GM23338 (cell line): ENCODE measurements at regions not wholly inside any gene's neighbourhood (a gene's known extent, or its start where the extent isn't known, plus 50 kb on each side); places are given as distances from the start of the nearest gene placed in this dataset.

Experiments
- ATAC-seq: fragments of 200-7000 bp; cut with Tn5 transposase; 3 replicates; pipeline ENCODE4 v1.9.1; 2020
- DNase-seq: peaks from one replicate; pipeline ENCODE4 v3.0.0-alpha.2; 2015; ENCODE audit warnings: low spot score
- H2AFZ ChIP-seq: fragments of 200-600 bp; sonication (generic); 2 replicates; pipeline ENCODE4 v1.8.0; 2016; ENCODE audit warnings: antibody characterized with exemption, mild to moderate bottlenecking, moderate library complexity
- H3F3A ChIP-seq: fragments of 200-600 bp; sonication (generic); replicated peaks from 2 replicates; pipeline ENCODE4 v1.8.0; 2017; ENCODE audit warnings: antibody characterized with exemption, mixed run types, low read depth
- H3K27ac ChIP-seq: fragments of 200-600 bp; sonication (generic); 2 replicates; pipeline ENCODE4 v1.6.1; 2016; ENCODE audit warnings: low read depth
- H3K27me3 ChIP-seq: fragments of 200-600 bp; sonication (generic); 2 replicates; pipeline ENCODE4 v1.8.0; 2016; ENCODE audit warnings: mild to moderate bottlenecking, mixed run types, moderate library complexity; ENCODE audit not compliant: insufficient read depth
- H3K36me3 ChIP-seq: fragments of 200-600 bp; sonication (generic); 2 replicates; pipeline ENCODE4 v1.8.0; 2016; ENCODE audit warnings: mild to moderate bottlenecking; ENCODE audit not compliant: insufficient read depth
- H3K4me1 ChIP-seq: fragments of 200-600 bp; sonication (generic); 2 replicates; pipeline ENCODE4 v1.8.0; 2016; ENCODE audit warnings: mild to moderate bottlenecking, moderate library complexity; ENCODE audit not compliant: insufficient read depth
- H3K4me2 ChIP-seq: fragments of 200-600 bp; sonication (generic); 2 replicates; pipeline ENCODE4 v1.7.1; 2017; ENCODE audit warnings: mixed run types
- H3K4me3 ChIP-seq: fragments of 200-600 bp; sonication (generic); 2 replicates; pipeline ENCODE4 v1.6.1; 2016; ENCODE audit warnings: mixed run types
- H3K79me2 ChIP-seq: fragments of 200-600 bp; sonication (generic); replicated peaks from 2 replicates; pipeline ENCODE4 v1.8.0; 2017; ENCODE audit warnings: mild to moderate bottlenecking; ENCODE audit not compliant: insufficient read depth
- H3K9me2 ChIP-seq: fragments of 200-600 bp; sonication (generic); 2 replicates; pipeline ENCODE4 v1.8.0; 2017; ENCODE audit not compliant: insufficient read depth
- H4K20me1 ChIP-seq: fragments of 200-600 bp; sonication (generic); replicated peaks from 2 replicates; pipeline ENCODE4 v1.8.0; 2017; ENCODE audit warnings: mild to moderate bottlenecking; ENCODE audit not compliant: insufficient read depth
- H3K27ac Mint-ChIP-seq: 2 replicates; pipeline ENCODE4 v1.8.0; 2020; ENCODE audit warnings: inconsistent platforms, mild to moderate bottlenecking, moderate library complexity, mixed read lengths
- H3K27me3 Mint-ChIP-seq: 3 replicates; pipeline ENCODE4 v1.8.0; 2022; ENCODE audit warnings: low read depth, mild to moderate bottlenecking, moderate library complexity, mixed read lengths, inconsistent platforms; ENCODE audit not compliant: insufficient read depth, poor library complexity
- H3K36me3 Mint-ChIP-seq: 3 replicates; pipeline ENCODE4 v1.8.0; 2021; ENCODE audit warnings: low read depth, mild to moderate bottlenecking, inconsistent platforms, moderate library complexity, mixed read lengths
- H3K4me1 Mint-ChIP-seq: 3 replicates; pipeline ENCODE4 v1.8.0; 2020; ENCODE audit warnings: mild to moderate bottlenecking, inconsistent platforms, mixed read lengths
- H3K4me3 Mint-ChIP-seq: 3 replicates; pipeline ENCODE4 v1.8.0; 2021; ENCODE audit warnings: moderate library complexity, mild to moderate bottlenecking, inconsistent platforms, mixed read lengths
- H3K9me3 Mint-ChIP-seq: 3 replicates; pipeline ENCODE4 v1.8.0; 2020; ENCODE audit warnings: moderate library complexity, mild to moderate bottlenecking, inconsistent platforms, mixed read lengths
- CREB1 ChIP-seq: fragments of 250-450 bp; sonication (Bioruptor Pico); IDR thresholded peaks from 2 replicates; pipeline ENCODE4 v1.5.0; 2020; ENCODE audit warnings: low read depth, mild to moderate bottlenecking, moderate library complexity
- EZH2 ChIP-seq: fragments of 200-600 bp; sonication (generic); IDR thresholded peaks from one replicate; pipeline ENCODE4 v1.8.0; 2017; ENCODE audit warnings: antibody characterized with exemption, mild to moderate bottlenecking, low read depth; ENCODE audit not compliant: unreplicated experiment
- EZH2phosphoT487 ChIP-seq: fragments of 200-600 bp; sonication (generic); IDR thresholded peaks from one replicate; pipeline ENCODE4 v1.8.1; 2018; ENCODE audit warnings: antibody characterized with exemption; ENCODE audit not compliant: unreplicated experiment
- JUNB ChIP-seq: IDR thresholded peaks from one replicate; pipeline ENCODE4 v1.6.1; 2016; ENCODE audit warnings: antibody characterized with exemption; ENCODE audit not compliant: unreplicated experiment
- NANOG ChIP-seq: IDR thresholded peaks from 2 replicates; pipeline ENCODE4 v1.6.1; 2016; ENCODE audit warnings: antibody characterized with exemption, borderline replicate concordance
- STAT1 ChIP-seq: IDR thresholded peaks from one replicate; pipeline ENCODE4 v1.6.1; 2016; ENCODE audit warnings: antibody characterized with exemption; ENCODE audit not compliant: unreplicated experiment
- ZNF114 ChIP-seq: fragments of 250-450 bp; sonication (Bioruptor Pico); IDR thresholded peaks from 2 replicates; pipeline ENCODE4 v1.5.0; 2020; ENCODE audit warnings: mild to moderate bottlenecking, moderate library complexity
- TF ChIP-seq, protein P1 (sequence below): IDR thresholded peaks from 2 replicates; pipeline ENCODE4 v1.6.1; 2016; ENCODE audit warnings: antibody characterized with exemption
- TF ChIP-seq, protein P2 (sequence below): IDR thresholded peaks from one replicate; pipeline ENCODE4 v1.6.1; 2018; ENCODE audit warnings: antibody characterized with exemption; ENCODE audit not compliant: unreplicated experiment
- TF ChIP-seq, protein P3 (sequence below), 2 experiments: fragments of 200-600 bp in 1 of 2; sonication (generic) in 1 of 2; conservative IDR thresholded peaks; 2 replicates each; pipeline versions ENCODE4 v1.5.1 to v1.6.1; 2016 to 2017; ENCODE audit warnings: antibody characterized with exemption in 2 of 2, low read depth in 2 of 2, mild to moderate bottlenecking in 2 of 2, moderate library complexity in 1 of 2

DNA sequence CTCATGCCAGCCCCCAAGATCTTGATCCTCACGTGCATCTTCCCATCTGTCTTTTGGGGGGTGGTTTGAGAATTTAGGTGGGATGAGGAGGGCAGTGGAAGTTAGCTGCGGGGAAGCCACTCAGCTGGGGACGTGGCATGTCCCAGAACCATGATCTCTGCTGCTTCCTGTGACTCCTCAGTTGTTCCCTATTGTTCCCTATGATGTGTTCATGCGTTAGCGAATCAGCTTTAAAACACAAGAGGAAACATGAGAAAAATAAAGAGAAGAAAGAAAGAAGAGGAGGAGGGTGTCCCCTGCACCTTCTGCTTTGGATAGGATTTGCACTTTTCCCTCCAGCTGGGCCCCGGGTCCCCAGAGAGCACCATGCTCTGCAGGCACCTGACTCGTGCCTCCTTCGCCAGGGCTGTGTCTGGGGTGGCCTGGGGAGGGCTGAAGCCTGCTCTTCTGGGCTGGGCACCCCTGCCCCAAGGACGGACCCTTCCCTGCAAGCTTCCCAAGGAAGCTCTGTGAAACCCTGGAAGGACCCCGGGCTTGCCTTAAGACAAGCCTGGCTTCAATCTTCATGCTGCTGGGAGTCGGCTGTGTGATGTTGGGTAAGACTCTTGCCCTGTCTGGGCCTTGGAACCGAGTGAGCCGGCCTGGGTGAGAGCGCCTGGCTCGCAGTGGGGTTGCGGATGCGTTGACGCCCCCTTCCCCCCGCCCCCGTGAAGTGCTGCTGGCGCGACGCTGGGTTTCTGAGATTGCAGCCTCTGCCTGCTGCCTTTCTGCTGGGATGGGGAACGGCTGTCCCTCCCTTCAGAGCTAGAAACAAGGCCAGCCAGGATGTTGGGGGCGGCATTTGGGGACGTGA, 62.8 kb upstream of the CIBAR2 start:
- Mint-ChIP-seq H3K36me3 (peaks cover 22% of the 10 kb centered on the region), H3K4me1 (peaks cover 64% of the 10 kb centered on the region), H3K27me3 (peaks cover 27% of the 10 kb centered on the region), H3K9me3 (no peaks in the 10 kb centered on the region), H3K4me3 (peak overlapping the region; percentile 39; the same call in 1 of the 3 replicates), H3K27ac (no peak overlapping the region; the same call in 1 of the 2 replicates)
- Histone ChIP-seq H3K4me3 (no peak overlapping the region), H2AFZ (no peak overlapping the region), H3K27ac (no peak overlapping the region), H3F3A (no peaks in the 10 kb centered on the region), H3K36me3 (no peaks in the 10 kb centered on the region), H3K4me2 (peak overlapping the region; percentile 62; the same call in 1 of the 2 replicates), H3K9me2 (no peaks in the 10 kb centered on the region), H3K4me1 (peaks cover 34% of the 10 kb centered on the region), H3K27me3 (peaks cover 8% of the 10 kb centered on the region), H3K79me2 (peaks cover 86% of the 10 kb centered on the region), H4K20me1 (peaks cover 37% of the 10 kb centered on the region)
- TF ChIP-seq EZH2phosphoT487, result no peak
- ATAC-seq, result no peak
- no peak for DNase-seq

DNA sequence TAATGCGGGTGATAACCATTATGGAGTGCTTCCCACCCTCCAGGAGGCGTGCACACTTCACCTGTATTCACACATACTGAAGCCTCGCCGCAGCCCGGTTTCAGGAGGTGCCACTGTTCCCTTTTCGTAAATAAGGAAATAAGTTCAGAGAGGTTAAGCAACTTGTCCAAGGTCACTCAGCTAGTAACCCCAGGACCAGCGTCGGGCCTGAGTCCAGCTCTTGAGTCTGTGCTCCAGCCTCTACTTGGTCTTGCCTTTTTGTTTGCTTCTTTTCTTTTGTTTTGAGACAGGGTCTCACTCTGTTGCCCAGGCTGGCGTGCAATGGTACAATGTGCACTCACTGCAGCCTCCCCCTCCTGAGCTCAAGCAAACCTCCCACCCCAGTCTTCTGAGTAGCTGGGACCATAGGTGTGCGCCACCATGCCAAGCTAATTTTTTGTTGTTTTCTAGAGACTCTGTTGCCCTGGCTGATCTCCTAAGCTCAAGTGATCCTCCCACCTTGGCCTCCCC, 63.5 kb upstream of the CIBAR2 start:
- Histone ChIP-seq H3K4me1 (peaks cover 34% of the 10 kb centered on the region), H3K36me3 (no peaks in the 10 kb centered on the region), H3K4me3 (no peak overlapping the region), H3F3A (no peaks in the 10 kb centered on the region), H4K20me1 (peaks cover 37% of the 10 kb centered on the region), H2AFZ (no peak overlapping the region), H3K27ac (no peak overlapping the region), H3K27me3 (peaks cover 1% of the 10 kb centered on the region; the same call in 1 of the 2 replicates), H3K79me2 (peaks cover 93% of the 10 kb centered on the region), H3K9me2 (no peaks in the 10 kb centered on the region), H3K4me2 (no peak overlapping the region)
- Mint-ChIP-seq H3K27me3 (peaks cover 26% of the 10 kb centered on the region), H3K36me3 (peaks cover 22% of the 10 kb centered on the region), H3K9me3 (no peaks in the 10 kb centered on the region), H3K27ac (no peak overlapping the region), H3K4me3 (no peak overlapping the region), H3K4me1 (peaks cover 61% of the 10 kb centered on the region)
- DNase-seq (no peak), ATAC-seq (no peak)
- TF ChIP-seq, protein P1, sequence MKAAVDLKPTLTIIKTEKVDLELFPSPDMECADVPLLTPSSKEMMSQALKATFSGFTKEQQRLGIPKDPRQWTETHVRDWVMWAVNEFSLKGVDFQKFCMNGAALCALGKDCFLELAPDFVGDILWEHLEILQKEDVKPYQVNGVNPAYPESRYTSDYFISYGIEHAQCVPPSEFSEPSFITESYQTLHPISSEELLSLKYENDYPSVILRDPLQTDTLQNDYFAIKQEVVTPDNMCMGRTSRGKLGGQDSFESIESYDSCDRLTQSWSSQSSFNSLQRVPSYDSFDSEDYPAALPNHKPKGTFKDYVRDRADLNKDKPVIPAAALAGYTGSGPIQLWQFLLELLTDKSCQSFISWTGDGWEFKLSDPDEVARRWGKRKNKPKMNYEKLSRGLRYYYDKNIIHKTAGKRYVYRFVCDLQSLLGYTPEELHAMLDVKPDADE, result no peak
- no peak for TF ChIP-seq ZNF114 (CRISPR knock-in tag)

DNA sequence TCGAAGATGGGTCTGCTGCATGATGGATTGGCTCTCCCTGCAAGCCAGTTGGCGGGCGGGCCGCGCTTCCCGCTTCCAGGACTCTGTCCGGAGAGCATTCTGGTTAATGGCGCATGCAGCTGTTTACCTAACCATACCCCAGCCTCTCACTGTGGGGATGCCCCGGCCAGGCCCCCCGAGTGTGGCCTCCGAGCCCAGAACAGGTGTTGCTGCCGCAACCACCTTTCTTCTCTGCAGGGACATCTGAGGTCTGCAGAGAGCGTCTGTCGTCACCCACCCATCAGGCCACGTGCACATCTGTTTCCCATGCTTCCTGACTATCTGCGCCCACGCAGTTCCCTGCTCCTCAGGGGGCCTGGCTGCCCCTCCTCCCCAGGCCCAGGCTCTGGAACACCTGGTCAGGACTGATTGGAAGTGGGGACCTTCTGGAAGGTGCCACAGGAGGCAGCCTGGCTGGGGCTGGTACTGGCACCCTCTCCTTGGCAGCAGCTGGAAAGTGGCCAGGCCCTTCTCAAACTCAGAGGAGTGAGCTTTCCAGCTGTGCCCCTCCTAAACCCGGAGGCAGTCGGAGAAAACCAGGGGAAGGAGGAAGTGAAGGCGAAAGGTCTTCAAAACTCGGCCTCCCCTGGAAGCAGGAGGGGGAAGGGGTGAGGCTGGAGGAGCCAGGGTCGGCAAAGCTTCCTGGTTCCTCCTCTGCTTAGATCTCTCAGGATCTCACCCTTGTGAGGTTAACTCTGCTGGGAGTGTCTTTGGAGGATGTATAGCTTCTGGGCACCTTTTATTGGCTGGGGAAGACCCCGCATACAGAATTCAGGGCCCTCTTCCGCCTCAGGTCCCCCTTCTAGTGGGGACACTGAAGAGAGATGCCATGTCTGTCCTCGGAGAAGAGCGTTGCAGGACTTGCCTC, 64.5 kb upstream of the CIBAR2 start:
- Histone ChIP-seq H4K20me1 (peaks cover 33% of the 10 kb centered on the region), H3K27ac (no peak overlapping the region), H3K27me3 (no peaks in the 10 kb centered on the region), H3K36me3 (no peaks in the 10 kb centered on the region), H3K79me2 (peaks cover 94% of the 10 kb centered on the region), H2AFZ (no peak overlapping the region), H3K9me2 (no peaks in the 10 kb centered on the region), H3K4me2 (no peak overlapping the region), H3K4me1 (peaks cover 31% of the 10 kb centered on the region), H3F3A (no peaks in the 10 kb centered on the region), H3K4me3 (no peak overlapping the region)
- Mint-ChIP-seq H3K9me3 (no peaks in the 10 kb centered on the region), H3K4me3 (no peak overlapping the region), H3K4me1 (peaks cover 55% of the 10 kb centered on the region), H3K27ac (no peak overlapping the region), H3K36me3 (peaks cover 15% of the 10 kb centered on the region), H3K27me3 (peaks cover 25% of the 10 kb centered on the region)
- ATAC-seq, result no peak
- DNase-seq, result no peak
- TF ChIP-seq, protein P2, sequence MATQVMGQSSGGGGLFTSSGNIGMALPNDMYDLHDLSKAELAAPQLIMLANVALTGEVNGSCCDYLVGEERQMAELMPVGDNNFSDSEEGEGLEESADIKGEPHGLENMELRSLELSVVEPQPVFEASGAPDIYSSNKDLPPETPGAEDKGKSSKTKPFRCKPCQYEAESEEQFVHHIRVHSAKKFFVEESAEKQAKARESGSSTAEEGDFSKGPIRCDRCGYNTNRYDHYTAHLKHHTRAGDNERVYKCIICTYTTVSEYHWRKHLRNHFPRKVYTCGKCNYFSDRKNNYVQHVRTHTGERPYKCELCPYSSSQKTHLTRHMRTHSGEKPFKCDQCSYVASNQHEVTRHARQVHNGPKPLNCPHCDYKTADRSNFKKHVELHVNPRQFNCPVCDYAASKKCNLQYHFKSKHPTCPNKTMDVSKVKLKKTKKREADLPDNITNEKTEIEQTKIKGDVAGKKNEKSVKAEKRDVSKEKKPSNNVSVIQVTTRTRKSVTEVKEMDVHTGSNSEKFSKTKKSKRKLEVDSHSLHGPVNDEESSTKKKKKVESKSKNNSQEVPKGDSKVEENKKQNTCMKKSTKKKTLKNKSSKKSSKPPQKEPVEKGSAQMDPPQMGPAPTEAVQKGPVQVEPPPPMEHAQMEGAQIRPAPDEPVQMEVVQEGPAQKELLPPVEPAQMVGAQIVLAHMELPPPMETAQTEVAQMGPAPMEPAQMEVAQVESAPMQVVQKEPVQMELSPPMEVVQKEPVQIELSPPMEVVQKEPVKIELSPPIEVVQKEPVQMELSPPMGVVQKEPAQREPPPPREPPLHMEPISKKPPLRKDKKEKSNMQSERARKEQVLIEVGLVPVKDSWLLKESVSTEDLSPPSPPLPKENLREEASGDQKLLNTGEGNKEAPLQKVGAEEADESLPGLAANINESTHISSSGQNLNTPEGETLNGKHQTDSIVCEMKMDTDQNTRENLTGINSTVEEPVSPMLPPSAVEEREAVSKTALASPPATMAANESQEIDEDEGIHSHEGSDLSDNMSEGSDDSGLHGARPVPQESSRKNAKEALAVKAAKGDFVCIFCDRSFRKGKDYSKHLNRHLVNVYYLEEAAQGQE, result no peak
- TF ChIP-seq EZH2, result no peak
- TF ChIP-seq, protein P3, sequence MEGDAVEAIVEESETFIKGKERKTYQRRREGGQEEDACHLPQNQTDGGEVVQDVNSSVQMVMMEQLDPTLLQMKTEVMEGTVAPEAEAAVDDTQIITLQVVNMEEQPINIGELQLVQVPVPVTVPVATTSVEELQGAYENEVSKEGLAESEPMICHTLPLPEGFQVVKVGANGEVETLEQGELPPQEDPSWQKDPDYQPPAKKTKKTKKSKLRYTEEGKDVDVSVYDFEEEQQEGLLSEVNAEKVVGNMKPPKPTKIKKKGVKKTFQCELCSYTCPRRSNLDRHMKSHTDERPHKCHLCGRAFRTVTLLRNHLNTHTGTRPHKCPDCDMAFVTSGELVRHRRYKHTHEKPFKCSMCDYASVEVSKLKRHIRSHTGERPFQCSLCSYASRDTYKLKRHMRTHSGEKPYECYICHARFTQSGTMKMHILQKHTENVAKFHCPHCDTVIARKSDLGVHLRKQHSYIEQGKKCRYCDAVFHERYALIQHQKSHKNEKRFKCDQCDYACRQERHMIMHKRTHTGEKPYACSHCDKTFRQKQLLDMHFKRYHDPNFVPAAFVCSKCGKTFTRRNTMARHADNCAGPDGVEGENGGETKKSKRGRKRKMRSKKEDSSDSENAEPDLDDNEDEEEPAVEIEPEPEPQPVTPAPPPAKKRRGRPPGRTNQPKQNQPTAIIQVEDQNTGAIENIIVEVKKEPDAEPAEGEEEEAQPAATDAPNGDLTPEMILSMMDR (conservative IDR thresholded peaks at IDR 0.05; ENCODE audit: low read depth in 2 of 2), result no peak
- no peak for TF ChIP-seq NANOG
- TF ChIP-seq STAT1, result no peak
- TF ChIP-seq JUNB, result no peak
- TF ChIP-seq EZH2phosphoT487, result no peak
- no peak for TF ChIP-seq CREB1 (CRISPR knock-in tag)
- TF ChIP-seq ZNF114 (CRISPR knock-in tag), result no peak
